NB4 (cell line): ENCODE measurements at regions not wholly inside any gene's neighbourhood (a gene's known extent, or its start where the extent isn't known, plus 50 kb on each side); places are given as distances from the start of the nearest gene placed in this dataset.

Experiments used
- CTCF ChIP-seq: IDR thresholded peaks from one replicate; pipeline ENCODE4 v1.5.1; 2012; ENCODE audit warnings: low read depth, low read length
- POLR2A ChIP-seq: IDR thresholded peaks from 2 replicates; pipeline ENCODE4 v1.6.1; 2011; ENCODE audit warnings: mild to moderate bottlenecking; ENCODE audit not compliant: insufficient read length; ENCODE audit errors: extremely low read depth

- TF ChIP-seq CTCF (no peak), POLR2A (no peak)
These were observed 115.9 kb upstream of the C1QTNF9B start for GRCh38 chr13:24013189-24013588.
